Ishikawa (cell line): ENCODE measurements at regions not wholly inside any gene's neighbourhood (a gene's known extent, or its start where the extent isn't known, plus 50 kb on each side); places are given as distances from the start of the nearest gene placed in this dataset.

ENCODE experiments used
- CEBPB ChIP-seq: IDR thresholded peaks from 2 replicates; pipeline ENCODE4 v1.6.1; 2012
- CREB1 ChIP-seq: IDR thresholded peaks from 2 replicates; pipeline ENCODE4 v1.6.1; 2012; ENCODE audit warnings: low read depth
- EGR1 ChIP-seq: IDR thresholded peaks from 2 replicates; pipeline ENCODE4 v1.6.1; 2012
- EP300 ChIP-seq: IDR thresholded peaks from 2 replicates; pipeline ENCODE4 v1.6.1; 2012; ENCODE audit warnings: borderline replicate concordance
- FOXM1 ChIP-seq: IDR thresholded peaks from 2 replicates; pipeline ENCODE4 v1.6.1; 2012; ENCODE audit warnings: low read depth, borderline replicate concordance
- MAX ChIP-seq: IDR thresholded peaks from 2 replicates; pipeline ENCODE4 v1.6.1; 2012
- NFIC ChIP-seq: IDR thresholded peaks from 2 replicates; pipeline ENCODE4 v1.6.1; 2012
- RAD21 ChIP-seq: IDR thresholded peaks from 2 replicates; pipeline ENCODE4 v1.6.1; 2012; ENCODE audit warnings: low read depth
- TAF1 ChIP-seq: IDR thresholded peaks from 2 replicates; pipeline ENCODE4 v1.6.1; 2012; ENCODE audit warnings: low read depth, mild to moderate bottlenecking
- TCF12 ChIP-seq: IDR thresholded peaks from 2 replicates; pipeline ENCODE4 v1.6.1; 2012; ENCODE audit warnings: low read depth
- TEAD4 ChIP-seq: IDR thresholded peaks from 2 replicates; pipeline ENCODE4 v1.6.1; 2012
- YY1 ChIP-seq: IDR thresholded peaks from 2 replicates; pipeline ENCODE4 v1.6.1; 2012; ENCODE audit warnings: low read depth
- ZBTB7A ChIP-seq: IDR thresholded peaks from 2 replicates; pipeline ENCODE4 v1.6.1; 2012; ENCODE audit warnings: low read depth
- TF ChIP-seq, protein P1 (sequence below): IDR thresholded peaks from 2 replicates; pipeline ENCODE4 v1.6.1; 2012; ENCODE audit warnings: low read depth, mild to moderate bottlenecking
- TF ChIP-seq, protein P2 (sequence below): IDR thresholded peaks from 2 replicates; pipeline ENCODE4 v1.6.1; 2012

DNA sequence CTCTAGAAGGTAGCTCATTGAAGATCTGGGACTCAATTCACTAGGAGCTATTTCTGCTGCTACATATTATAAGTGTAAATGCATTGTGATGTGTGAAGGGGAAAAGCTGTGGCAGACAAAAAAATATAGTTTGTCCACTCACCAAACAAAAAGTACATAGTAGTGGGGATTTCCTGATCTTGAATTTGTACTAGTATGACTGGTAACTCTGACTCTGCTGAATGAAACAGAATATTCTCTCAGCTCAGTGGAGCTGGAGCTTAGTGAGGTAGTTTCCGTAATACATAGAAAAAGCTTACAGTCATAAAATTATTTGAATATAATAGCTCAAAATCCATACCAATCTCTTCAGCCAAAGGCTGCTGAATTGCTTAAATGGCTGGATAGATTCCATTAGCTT is 455.6 kb upstream of the CD180 start:
- TF ChIP-seq EP300, result no peak
- TF ChIP-seq MAX, result no peak
- TF ChIP-seq TCF12, result no peak
- no peak for TF ChIP-seq RAD21

GRCh38 chr5:67651180-67651579 is 454.6 kb upstream of the CD180 start:
- no peak for TF ChIP-seq ZBTB7A
- TF ChIP-seq, protein P1, sequence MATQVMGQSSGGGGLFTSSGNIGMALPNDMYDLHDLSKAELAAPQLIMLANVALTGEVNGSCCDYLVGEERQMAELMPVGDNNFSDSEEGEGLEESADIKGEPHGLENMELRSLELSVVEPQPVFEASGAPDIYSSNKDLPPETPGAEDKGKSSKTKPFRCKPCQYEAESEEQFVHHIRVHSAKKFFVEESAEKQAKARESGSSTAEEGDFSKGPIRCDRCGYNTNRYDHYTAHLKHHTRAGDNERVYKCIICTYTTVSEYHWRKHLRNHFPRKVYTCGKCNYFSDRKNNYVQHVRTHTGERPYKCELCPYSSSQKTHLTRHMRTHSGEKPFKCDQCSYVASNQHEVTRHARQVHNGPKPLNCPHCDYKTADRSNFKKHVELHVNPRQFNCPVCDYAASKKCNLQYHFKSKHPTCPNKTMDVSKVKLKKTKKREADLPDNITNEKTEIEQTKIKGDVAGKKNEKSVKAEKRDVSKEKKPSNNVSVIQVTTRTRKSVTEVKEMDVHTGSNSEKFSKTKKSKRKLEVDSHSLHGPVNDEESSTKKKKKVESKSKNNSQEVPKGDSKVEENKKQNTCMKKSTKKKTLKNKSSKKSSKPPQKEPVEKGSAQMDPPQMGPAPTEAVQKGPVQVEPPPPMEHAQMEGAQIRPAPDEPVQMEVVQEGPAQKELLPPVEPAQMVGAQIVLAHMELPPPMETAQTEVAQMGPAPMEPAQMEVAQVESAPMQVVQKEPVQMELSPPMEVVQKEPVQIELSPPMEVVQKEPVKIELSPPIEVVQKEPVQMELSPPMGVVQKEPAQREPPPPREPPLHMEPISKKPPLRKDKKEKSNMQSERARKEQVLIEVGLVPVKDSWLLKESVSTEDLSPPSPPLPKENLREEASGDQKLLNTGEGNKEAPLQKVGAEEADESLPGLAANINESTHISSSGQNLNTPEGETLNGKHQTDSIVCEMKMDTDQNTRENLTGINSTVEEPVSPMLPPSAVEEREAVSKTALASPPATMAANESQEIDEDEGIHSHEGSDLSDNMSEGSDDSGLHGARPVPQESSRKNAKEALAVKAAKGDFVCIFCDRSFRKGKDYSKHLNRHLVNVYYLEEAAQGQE, result no peak
- TF ChIP-seq RAD21, result no peak
- no peak for TF ChIP-seq EGR1
- no peak for TF ChIP-seq TAF1
- TF ChIP-seq CREB1, result no peak
- TF ChIP-seq, protein P2, sequence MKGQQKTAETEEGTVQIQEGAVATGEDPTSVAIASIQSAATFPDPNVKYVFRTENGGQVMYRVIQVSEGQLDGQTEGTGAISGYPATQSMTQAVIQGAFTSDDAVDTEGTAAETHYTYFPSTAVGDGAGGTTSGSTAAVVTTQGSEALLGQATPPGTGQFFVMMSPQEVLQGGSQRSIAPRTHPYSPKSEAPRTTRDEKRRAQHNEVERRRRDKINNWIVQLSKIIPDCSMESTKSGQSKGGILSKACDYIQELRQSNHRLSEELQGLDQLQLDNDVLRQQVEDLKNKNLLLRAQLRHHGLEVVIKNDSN, result no peak

DNA sequence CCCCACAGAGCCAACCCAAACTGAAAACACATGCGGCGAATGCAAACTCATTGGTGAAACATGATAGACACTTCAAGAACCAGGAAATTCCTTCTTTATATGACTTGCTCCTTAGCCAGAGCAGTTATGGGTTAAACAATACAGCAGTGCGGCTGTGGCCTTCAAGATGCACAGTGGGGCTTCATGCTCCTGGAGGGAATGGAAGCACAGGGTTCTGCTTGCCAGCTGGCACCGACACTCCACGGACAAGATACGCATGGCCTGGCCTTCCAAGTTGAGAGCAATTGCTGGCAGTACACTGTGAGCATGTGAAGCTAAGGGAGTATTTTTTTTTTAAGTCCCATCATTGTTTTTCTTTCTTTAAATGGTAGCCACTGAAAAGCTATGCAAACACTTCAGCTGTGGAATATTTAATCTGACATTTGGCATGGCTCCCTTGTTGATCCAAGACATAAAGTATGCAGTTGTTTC is 451.6 kb upstream of the CD180 start:
- TF ChIP-seq FOXM1 (no peak), YY1 (no peak), MAX (no peak), EGR1 (no peak)
- TF ChIP-seq, protein P2, result no peak
- TF ChIP-seq, protein P1, result no peak

DNA sequence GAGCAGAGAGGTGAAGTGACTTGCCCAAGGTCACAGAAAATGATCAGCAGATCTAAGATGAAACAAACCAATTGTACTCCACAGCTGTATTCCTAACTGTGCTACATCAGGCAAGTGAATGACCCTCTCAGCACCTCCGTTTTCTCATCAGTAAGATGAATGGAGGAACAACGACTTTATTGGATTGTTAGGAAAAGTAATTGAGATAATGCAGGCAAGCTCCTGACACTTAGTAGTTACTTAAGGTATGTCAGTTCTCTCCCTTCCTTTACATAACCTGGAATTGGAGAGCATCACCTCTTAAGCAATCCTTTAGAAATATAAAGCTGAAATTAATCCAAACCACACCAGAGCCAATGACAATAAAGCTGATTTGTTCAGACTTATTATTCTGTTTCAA is 451.2 kb upstream of the CD180 start:
- TF ChIP-seq MAX (no peak), CEBPB (no peak), CREB1 (no peak), RAD21 (no peak), ZBTB7A (no peak), EGR1 (no peak), YY1 (no peak), EP300 (no peak), TEAD4 (no peak)

GRCh38 chr5:67644221-67644920 is 447.8 kb upstream of the CD180 start:
- TF ChIP-seq TCF12 (no peak), EGR1 (no peak), TEAD4 (no peak), ZBTB7A (no peak), MAX (no peak), EP300 (no peak), NFIC (no peak), YY1 (no peak), FOXM1 (no peak), CEBPB (no peak), CREB1 (no peak), TAF1 (no peak), RAD21 (no peak)
- TF ChIP-seq, protein P2, result no peak
- TF ChIP-seq, protein P1, result no peak
